ENCODE measurements at regions not wholly inside any gene's neighbourhood (a gene's known extent, or its start where the extent isn't known, plus 50 kb on each side); places are given as distances from the start of the nearest gene placed in this dataset.
"Not testable (repeated sequence)": the region's sequence is repeated elsewhere in the genome, so short reads cannot be mapped to it uniquely, and the experiment has no call there.

- Mint-ChIP-seq H3K4me3 (ENCODE audit: unreplicated experiment) (no peak overlapping the region), H3K4me1 (ENCODE audit: low read depth, unreplicated experiment) (no peaks in the 10 kb centered on the region), H3K27me3 (ENCODE audit: unreplicated experiment) (no peaks in the 10 kb centered on the region), H3K27ac (ENCODE audit: unreplicated experiment) (no peak overlapping the region), H3K9me3 (ENCODE audit: unreplicated experiment) (no peaks in the 10 kb centered on the region), H3K36me3 (ENCODE audit: unreplicated experiment) (no peaks in the 10 kb centered on the region)
- no peak for TF ChIP-seq CTCF (IDR thresholded peaks at IDR 0.05; ENCODE audit: partially characterized antibody, unreplicated experiment)
- no peak for DNase-seq
These were observed 166.0 kb downstream of the TMEM47 start for GRCh38 chrX:34491126-34491525.

GRCh38 chrX:34487364-34487763, 169.7 kb downstream of the TMEM47 start:
- no peaks in the 10 kb centered on the region for H3K9me3 Mint-ChIP-seq (ENCODE audit: unreplicated experiment)
- no peak overlapping the region for H3K4me3 Mint-ChIP-seq (ENCODE audit: unreplicated experiment)
- no peaks in the 10 kb centered on the region for H3K36me3 Mint-ChIP-seq (ENCODE audit: unreplicated experiment)
- DNase-seq, result no peak
- TF ChIP-seq CTCF (IDR thresholded peaks at IDR 0.05; ENCODE audit: partially characterized antibody, unreplicated experiment), result no peak
- peaks cover 1% of the 10 kb centered on the region for H3K27me3 Mint-ChIP-seq (ENCODE audit: unreplicated experiment)
- H3K27ac Mint-ChIP-seq (ENCODE audit: unreplicated experiment), result no peak overlapping the region
- no peaks in the 10 kb centered on the region for H3K4me1 Mint-ChIP-seq (ENCODE audit: low read depth, unreplicated experiment)

GRCh38 chrX:34483980-34484379, 173.1 kb downstream of the TMEM47 start:
- TF ChIP-seq CTCF (IDR thresholded peaks at IDR 0.05; ENCODE audit: partially characterized antibody, unreplicated experiment), result no peak
- no peak overlapping the region for H3K4me3 Mint-ChIP-seq (ENCODE audit: unreplicated experiment)
- H3K9me3 Mint-ChIP-seq (ENCODE audit: unreplicated experiment), result no peaks in the 10 kb centered on the region
- H3K27me3 Mint-ChIP-seq (ENCODE audit: unreplicated experiment), result peaks cover 1% of the 10 kb centered on the region
- DNase-seq, result no peak
- no peaks in the 10 kb centered on the region for H3K36me3 Mint-ChIP-seq (ENCODE audit: unreplicated experiment)
- H3K27ac Mint-ChIP-seq (ENCODE audit: unreplicated experiment), result no peak overlapping the region
- H3K4me1 Mint-ChIP-seq (ENCODE audit: low read depth, unreplicated experiment), result no peaks in the 10 kb centered on the region

- no peaks in the 10 kb centered on the region for H3K9me3 Mint-ChIP-seq (ENCODE audit: unreplicated experiment)
- H3K36me3 Mint-ChIP-seq (ENCODE audit: unreplicated experiment), result no peaks in the 10 kb centered on the region
- H3K4me3 Mint-ChIP-seq (ENCODE audit: unreplicated experiment), result no peak overlapping the region
- H3K27ac Mint-ChIP-seq (ENCODE audit: unreplicated experiment), result no peak overlapping the region
- DNase-seq, result no peak
- H3K27me3 Mint-ChIP-seq (ENCODE audit: unreplicated experiment), result no peaks in the 10 kb centered on the region
- H3K4me1 Mint-ChIP-seq (ENCODE audit: low read depth, unreplicated experiment), result no peaks in the 10 kb centered on the region
- no peak for TF ChIP-seq CTCF (IDR thresholded peaks at IDR 0.05; ENCODE audit: partially characterized antibody, unreplicated experiment)
These were observed 186.6 kb downstream of the TMEM47 start for GRCh38 chrX:34470507-34470906.

GRCh38 chrX:34467437-34467836, 189.6 kb downstream of the TMEM47 start:
- H3K4me1 Mint-ChIP-seq (ENCODE audit: low read depth, unreplicated experiment), result no peaks in the 10 kb centered on the region
- H3K27me3 Mint-ChIP-seq (ENCODE audit: unreplicated experiment), result no peaks in the 10 kb centered on the region
- no peak for DNase-seq
- TF ChIP-seq CTCF (IDR thresholded peaks at IDR 0.05; ENCODE audit: partially characterized antibody, unreplicated experiment), result no peak
- H3K9me3 Mint-ChIP-seq (ENCODE audit: unreplicated experiment), result no peaks in the 10 kb centered on the region
- no peak overlapping the region for H3K27ac Mint-ChIP-seq (ENCODE audit: unreplicated experiment)
- no peak overlapping the region for H3K4me3 Mint-ChIP-seq (ENCODE audit: unreplicated experiment)
- H3K36me3 Mint-ChIP-seq (ENCODE audit: unreplicated experiment), result no peaks in the 10 kb centered on the region

- H3K27me3 Mint-ChIP-seq (ENCODE audit: unreplicated experiment); H3K27ac Mint-ChIP-seq (ENCODE audit: unreplicated experiment); H3K4me3 Mint-ChIP-seq (ENCODE audit: unreplicated experiment); H3K9me3 Mint-ChIP-seq (ENCODE audit: unreplicated experiment); H3K4me1 Mint-ChIP-seq (ENCODE audit: low read depth, unreplicated experiment); DNase-seq; H3K36me3 Mint-ChIP-seq (ENCODE audit: unreplicated experiment): not testable (repeated sequence)
These were observed 193.9 kb downstream of the TMEM47 start for GRCh38 chrX:34463220-34463619.

GRCh38 chrX:34457850-34458249, 199.2 kb downstream of the TMEM47 start:
- not testable (repeated sequence) for H3K9me3 Mint-ChIP-seq (ENCODE audit: unreplicated experiment); H3K4me3 Mint-ChIP-seq (ENCODE audit: unreplicated experiment); H3K27ac Mint-ChIP-seq (ENCODE audit: unreplicated experiment); H3K36me3 Mint-ChIP-seq (ENCODE audit: unreplicated experiment); H3K27me3 Mint-ChIP-seq (ENCODE audit: unreplicated experiment); DNase-seq; H3K4me1 Mint-ChIP-seq (ENCODE audit: low read depth, unreplicated experiment)

Measured in glutamatergic neuron (in vitro differentiated cells).